Left ventricle myocardium inferior (tissue), 1 donor: ENCODE measurements at regions not wholly inside any gene's neighbourhood (a gene's known extent, or its start where the extent isn't known, plus 50 kb on each side); places are given as distances from the start of the nearest gene placed in this dataset.

ENCODE experiments used
- DNase-seq: peaks from one replicate; pipeline ENCODE4 v3.0.0-alpha.2; 2020
- H3K27ac ChIP-seq: fragments of 200-600 bp; replicated peaks from 2 replicates; pipeline ENCODE4 v1.8.0; 2021
- H3K27me3 ChIP-seq: fragments of 200-600 bp; 2 replicates; pipeline ENCODE4 v1.8.0; 2021; ENCODE audit warnings: low read depth
- H3K36me3 ChIP-seq: fragments of 200-600 bp; 2 replicates; pipeline ENCODE4 v1.8.0; 2021
- H3K4me1 ChIP-seq: fragments of 200-600 bp; 2 replicates; pipeline ENCODE4 v1.8.0; 2021
- H3K4me3 ChIP-seq: fragments of 200-600 bp; 2 replicates; pipeline ENCODE4 v1.8.0; 2021; ENCODE audit warnings: mild to moderate bottlenecking, moderate library complexity
- H3K9me3 ChIP-seq: fragments of 200-600 bp; replicated peaks from 2 replicates; pipeline ENCODE4 v1.8.0; 2021
- intact Hi-C: fragments of 100-400 bp; cut with micrococcal nuclease; formaldehyde crosslinking; loops from one replicate; pipeline ENCODE4 v1.11.0; 2022
- TF ChIP-seq, protein P1 (sequence below): fragments of 200-600 bp; IDR thresholded peaks from 2 replicates; pipeline ENCODE4 v1.8.0; 2021; ENCODE audit warnings: antibody characterized with exemption, mild to moderate bottlenecking, borderline replicate concordance
- donor health status: DM: no; HTN: yes; CAD: no; lungs with severe emphysema.

DNA sequence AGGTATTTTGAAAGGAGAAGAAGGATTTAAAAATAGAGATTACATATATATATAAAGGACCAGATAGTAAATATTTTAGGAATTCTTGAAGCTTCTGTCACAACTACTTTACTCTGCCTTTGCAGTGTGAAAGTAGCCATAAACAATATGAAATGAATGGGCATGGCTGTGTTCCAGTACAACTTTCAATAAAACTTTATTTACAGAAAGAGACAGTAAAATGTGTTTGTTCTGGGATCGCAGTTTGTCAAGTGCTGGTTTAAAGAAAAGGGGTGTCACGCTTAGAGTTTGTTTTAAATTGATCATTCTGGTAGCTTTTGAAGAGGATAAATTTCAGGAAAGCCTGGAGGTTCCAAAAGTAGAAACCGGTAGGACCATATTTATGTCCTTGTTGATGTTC lies 176.1 kb upstream of the HS3ST1 start:
- intact Hi-C loops, result no loop called here

DNA sequence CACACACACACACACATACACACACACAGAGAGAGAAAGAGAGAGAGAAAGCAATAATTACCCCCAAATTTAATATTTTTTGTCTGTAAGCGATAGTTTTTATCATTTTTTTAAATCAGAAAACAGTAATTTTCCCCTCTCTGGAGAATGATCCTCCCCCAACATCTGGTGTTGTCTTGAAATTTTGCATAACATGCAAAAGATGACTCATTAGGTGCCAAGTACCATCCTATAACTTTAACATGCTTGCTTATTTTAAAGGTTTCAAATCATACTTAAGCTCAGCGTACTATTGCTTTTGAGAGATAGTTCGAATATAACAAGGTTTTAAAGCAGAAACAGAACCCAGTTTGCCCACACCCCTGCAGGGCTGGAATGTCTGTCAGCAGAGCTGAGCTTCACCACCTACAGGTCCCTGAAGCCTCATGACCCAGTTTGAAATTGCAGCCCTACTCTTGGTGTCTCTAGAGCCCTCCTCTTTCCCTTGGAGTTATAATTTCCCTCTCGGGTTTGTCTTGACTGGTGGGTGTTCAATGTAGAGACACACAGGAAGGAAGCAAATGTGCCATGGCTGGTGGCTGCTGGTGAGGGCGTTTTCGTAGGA lies 175.0 kb upstream of the HS3ST1 start:
- H3K4me1 ChIP-seq, result no peaks in the 10 kb centered on the region
- intact Hi-C loops, result no loop called here
- H3K27me3 ChIP-seq, result no peaks in the 10 kb centered on the region
- no peaks in the 10 kb centered on the region for H3K9me3 ChIP-seq
- H3K4me3 ChIP-seq, result no peak overlapping the region
- no peaks in the 10 kb centered on the region for H3K36me3 ChIP-seq
- TF ChIP-seq, protein P1, sequence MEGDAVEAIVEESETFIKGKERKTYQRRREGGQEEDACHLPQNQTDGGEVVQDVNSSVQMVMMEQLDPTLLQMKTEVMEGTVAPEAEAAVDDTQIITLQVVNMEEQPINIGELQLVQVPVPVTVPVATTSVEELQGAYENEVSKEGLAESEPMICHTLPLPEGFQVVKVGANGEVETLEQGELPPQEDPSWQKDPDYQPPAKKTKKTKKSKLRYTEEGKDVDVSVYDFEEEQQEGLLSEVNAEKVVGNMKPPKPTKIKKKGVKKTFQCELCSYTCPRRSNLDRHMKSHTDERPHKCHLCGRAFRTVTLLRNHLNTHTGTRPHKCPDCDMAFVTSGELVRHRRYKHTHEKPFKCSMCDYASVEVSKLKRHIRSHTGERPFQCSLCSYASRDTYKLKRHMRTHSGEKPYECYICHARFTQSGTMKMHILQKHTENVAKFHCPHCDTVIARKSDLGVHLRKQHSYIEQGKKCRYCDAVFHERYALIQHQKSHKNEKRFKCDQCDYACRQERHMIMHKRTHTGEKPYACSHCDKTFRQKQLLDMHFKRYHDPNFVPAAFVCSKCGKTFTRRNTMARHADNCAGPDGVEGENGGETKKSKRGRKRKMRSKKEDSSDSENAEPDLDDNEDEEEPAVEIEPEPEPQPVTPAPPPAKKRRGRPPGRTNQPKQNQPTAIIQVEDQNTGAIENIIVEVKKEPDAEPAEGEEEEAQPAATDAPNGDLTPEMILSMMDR, result no peak
- no peak for DNase-seq
- H3K27ac ChIP-seq, result no peak overlapping the region

More for the DNA sequence above, 176.1 kb upstream of the HS3ST1 start:
- Histone ChIP-seq H3K27me3 (no peaks in the 10 kb centered on the region), H3K9me3 (no peaks in the 10 kb centered on the region), H3K36me3 (no peaks in the 10 kb centered on the region), H3K4me1 (no peaks in the 10 kb centered on the region), H3K4me3 (no peak overlapping the region), H3K27ac (no peak overlapping the region)
- TF ChIP-seq, protein P1, result no peak
- DNase-seq, result no peak

DNA sequence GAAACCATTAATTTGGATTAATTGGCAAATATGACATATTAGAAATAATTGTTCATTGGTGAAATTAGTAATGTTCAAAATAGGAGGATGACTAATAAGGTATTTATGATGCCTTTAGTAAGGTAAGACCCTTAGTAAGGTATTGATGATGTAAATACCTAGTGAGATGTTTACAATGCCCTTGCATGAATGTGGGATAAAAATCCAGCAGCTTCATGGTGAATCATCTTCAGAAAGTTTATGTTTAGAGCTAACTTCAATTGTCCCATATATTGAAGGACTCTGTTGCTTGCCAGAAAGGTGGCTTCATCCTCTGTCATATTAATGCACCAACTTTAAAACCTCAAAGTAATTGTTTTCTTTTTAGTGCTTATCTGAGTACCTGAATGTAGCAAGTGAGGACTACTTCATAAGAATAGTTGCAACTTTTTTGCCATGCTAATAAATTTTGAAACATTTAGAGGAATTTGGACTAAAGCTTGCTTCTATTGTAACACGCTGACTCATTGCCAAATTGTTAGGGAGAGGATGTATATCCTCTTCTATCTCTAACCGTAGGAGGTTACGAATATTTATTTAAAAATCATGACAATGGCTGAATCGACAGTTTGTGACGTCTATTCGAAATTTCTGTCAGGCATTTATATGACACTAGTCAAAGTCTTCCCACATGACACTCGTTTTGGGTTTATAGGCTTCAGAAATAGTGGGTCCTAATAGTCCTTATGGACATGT lies 174.1 kb upstream of the HS3ST1 start:
- TF ChIP-seq, protein P1, result no peak
- DNase-seq, result no peak
- intact Hi-C loops, result no loop called here
- H3K4me1 ChIP-seq, result no peaks in the 10 kb centered on the region
- H3K9me3 ChIP-seq, result no peaks in the 10 kb centered on the region
- H3K36me3 ChIP-seq, result no peaks in the 10 kb centered on the region
- H3K27ac ChIP-seq, result no peak overlapping the region
- no peaks in the 10 kb centered on the region for H3K27me3 ChIP-seq
- H3K4me3 ChIP-seq, result no peak overlapping the region

DNA sequence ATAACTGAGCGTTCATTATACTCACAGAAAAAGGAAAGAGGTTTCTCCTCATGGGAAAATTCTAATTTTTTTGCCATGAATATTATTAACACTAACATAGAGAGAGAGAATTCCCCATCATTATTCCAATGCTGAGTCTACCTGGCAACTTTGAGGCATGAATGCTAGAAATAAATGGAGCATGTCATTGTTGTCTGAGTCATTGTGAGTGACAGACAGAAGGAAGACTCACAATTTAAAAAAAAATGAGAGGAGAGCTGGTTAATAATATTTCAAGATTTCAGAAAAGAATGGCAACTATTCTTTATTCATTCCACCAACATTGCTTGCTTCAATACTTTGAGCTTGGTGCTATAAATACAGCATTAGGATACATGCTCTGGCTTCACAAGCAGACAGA lies 170.4 kb upstream of the HS3ST1 start:
- no peaks in the 10 kb centered on the region for H3K9me3 ChIP-seq
- no peak overlapping the region for H3K27ac ChIP-seq
- no peaks in the 10 kb centered on the region for H3K36me3 ChIP-seq
- no peak overlapping the region for H3K4me3 ChIP-seq
- no peaks in the 10 kb centered on the region for H3K27me3 ChIP-seq
- peaks cover 6% of the 10 kb centered on the region for H3K4me1 ChIP-seq
- TF ChIP-seq, protein P1, result no peak
- intact Hi-C loops, result no loop called here
- no peak for DNase-seq

DNA sequence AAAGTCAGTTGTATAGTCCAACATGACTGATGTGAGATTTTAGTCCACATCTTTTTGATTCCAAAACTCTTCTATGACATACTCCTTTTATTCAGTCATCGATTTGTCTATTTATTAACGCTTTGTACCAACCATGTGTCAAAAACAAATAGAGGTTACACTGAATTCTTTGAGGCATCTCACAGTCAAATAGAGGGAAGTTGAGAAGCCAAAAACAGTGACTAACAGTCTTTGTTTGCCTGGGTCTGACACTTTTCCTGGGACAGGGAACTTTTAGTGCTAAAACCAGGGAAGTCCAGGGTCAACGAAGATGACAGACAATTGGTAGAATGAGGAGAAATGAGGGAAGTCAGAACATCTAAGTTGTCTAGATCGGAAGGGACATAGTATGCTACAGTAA lies 169.9 kb upstream of the HS3ST1 start:
- no peak overlapping the region for H3K27ac ChIP-seq
- H3K4me3 ChIP-seq, result no peak overlapping the region
- peaks cover 6% of the 10 kb centered on the region for H3K4me1 ChIP-seq
- no peaks in the 10 kb centered on the region for H3K9me3 ChIP-seq
- DNase-seq, result no peak
- H3K36me3 ChIP-seq, result no peaks in the 10 kb centered on the region
- TF ChIP-seq, protein P1, result no peak
- intact Hi-C loops, result no loop called here
- no peaks in the 10 kb centered on the region for H3K27me3 ChIP-seq
